ENCODE measurements at regions not wholly inside any gene's neighbourhood (a gene's known extent, or its start where the extent isn't known, plus 50 kb on each side); places are given as distances from the start of the nearest gene placed in this dataset.
"Not testable (repeated sequence)": the region's sequence is repeated elsewhere in the genome, so short reads cannot be mapped to it uniquely, and the experiment has no call there.

- no peak for DNase-seq (ENCODE audit: extremely low read depth, low read depth)
Measured at GRCh38 chr21:23874271-23874670, 1733.0 kb downstream of the MRPL39 start.

GRCh38 chr21:23861911-23862504 lies 1745.3 kb downstream of the MRPL39 start:
- DNase-seq (ENCODE audit: extremely low read depth, low read depth): no peak

GRCh38 chr21:23858878-23859277 lies 1748.4 kb downstream of the MRPL39 start:
- no peak for DNase-seq (ENCODE audit: extremely low read depth, low read depth)

GRCh38 chr21:23853796-23854379 lies 1753.4 kb downstream of the MRPL39 start:
- DNase-seq (ENCODE audit: extremely low read depth, low read depth): peak; percentile 26

- no peak for DNase-seq (ENCODE audit: extremely low read depth, low read depth)
Measured at GRCh38 chr21:23837564-23837963, 1769.7 kb downstream of the MRPL39 start.

- DNase-seq (ENCODE audit: extremely low read depth, low read depth): no peak
Measured at GRCh38 chr21:23822760-23823159, 1784.5 kb downstream of the MRPL39 start.

- DNase-seq (ENCODE audit: extremely low read depth, low read depth): no peak
Measured at GRCh38 chr21:23817337-23817736, 1789.9 kb downstream of the MRPL39 start.

- DNase-seq (ENCODE audit: extremely low read depth, low read depth): no peak
Measured at GRCh38 chr21:23812485-23812884, 1794.8 kb downstream of the MRPL39 start.

- no peak for DNase-seq (ENCODE audit: extremely low read depth, low read depth)
Measured at GRCh38 chr21:23811805-23812204, 1795.5 kb downstream of the MRPL39 start.

GRCh38 chr21:23809573-23809972 lies 1797.7 kb downstream of the MRPL39 start:
- DNase-seq (ENCODE audit: extremely low read depth, low read depth): no peak

GRCh38 chr21:23806966-23807548 lies 1800.2 kb downstream of the MRPL39 start:
- DNase-seq (ENCODE audit: extremely low read depth, low read depth): not testable (repeated sequence)

GRCh38 chr21:23804866-23805265 lies 1802.4 kb downstream of the MRPL39 start:
- no peak for DNase-seq (ENCODE audit: extremely low read depth, low read depth)

GRCh38 chr21:23801292-23801691 lies 1806.0 kb downstream of the MRPL39 start:
- DNase-seq (ENCODE audit: extremely low read depth, low read depth): no peak

- no peak for DNase-seq (ENCODE audit: extremely low read depth, low read depth)
Measured at GRCh38 chr21:23799376-23799775, 1807.9 kb downstream of the MRPL39 start.

- no peak for DNase-seq (ENCODE audit: extremely low read depth, low read depth)
Measured at GRCh38 chr21:23792300-23792699, 1815.0 kb downstream of the MRPL39 start.

GRCh38 chr21:23789864-23790263 lies 1817.4 kb downstream of the MRPL39 start:
- DNase-seq (ENCODE audit: extremely low read depth, low read depth): no peak

GRCh38 chr21:23780326-23780725 lies 1827.0 kb downstream of the MRPL39 start:
- DNase-seq (ENCODE audit: extremely low read depth, low read depth): no peak

- DNase-seq (ENCODE audit: extremely low read depth, low read depth): no peak
Measured at GRCh38 chr21:23743821-23744220, 1863.5 kb downstream of the MRPL39 start.

- no peak for DNase-seq (ENCODE audit: extremely low read depth, low read depth)
Measured at GRCh38 chr21:23740463-23740862, 1866.8 kb downstream of the MRPL39 start.

- DNase-seq (ENCODE audit: extremely low read depth, low read depth): no peak
Measured at GRCh38 chr21:23732776-23733175, 1874.5 kb downstream of the MRPL39 start.

- no peak for DNase-seq (ENCODE audit: extremely low read depth, low read depth)
Measured at GRCh38 chr21:23729331-23729730, 1878.0 kb downstream of the MRPL39 start.

- DNase-seq (ENCODE audit: extremely low read depth, low read depth): no peak
Measured at GRCh38 chr21:23725576-23725975, 1881.7 kb downstream of the MRPL39 start.
